Bronchial epithelial cell (primary cell): ENCODE measurements at regions not wholly inside any gene's neighbourhood (a gene's known extent, or its start where the extent isn't known, plus 50 kb on each side); places are given as distances from the start of the nearest gene placed in this dataset.

Experiments
- DNase-seq: peaks from one replicate; pipeline ENCODE4 v3.0.0-alpha.2; 2010; ENCODE audit warnings: low read depth
- FAIRE-seq: peaks from 2 replicates; lab custom pipeline; 2011; peaks lifted over from hg19 to GRCh38; lab: Jason Lieb, UNC
- H3K27me3 ChIP-seq: 2 replicates; pipeline ENCODE4 v1.5.1; 2011; ENCODE audit warnings: low read length; ENCODE audit not compliant: control insufficient read depth, insufficient read depth
- H3K36me3 ChIP-seq: 2 replicates; pipeline ENCODE4 v1.5.1; 2011; ENCODE audit warnings: low read length; ENCODE audit not compliant: control insufficient read depth, insufficient read depth
- H3K4me3 ChIP-seq: 2 replicates; pipeline ENCODE4 v1.5.1; 2011; ENCODE audit warnings: mild to moderate bottlenecking, low read depth, low read length, control low read depth
- CTCF ChIP-seq: IDR thresholded peaks from 2 replicates; pipeline ENCODE4 v1.5.1; 2011; ENCODE audit warnings: mild to moderate bottlenecking, moderate library complexity, low read length, control low read depth, inconsistent platforms; ENCODE audit not compliant: insufficient read depth, severe bottlenecking

GRCh38 chr1:164932580-164932979, 373.6 kb downstream of the PBX1 start:
- DNase-seq (no peak), FAIRE-seq (no peak)
- no peak for TF ChIP-seq CTCF
- Histone ChIP-seq H3K4me3 (no peak overlapping the region), H3K36me3 (no peaks in the 10 kb centered on the region), H3K27me3 (no peaks in the 10 kb centered on the region)

GRCh38 chr1:164930833-164931232, 371.8 kb downstream of the PBX1 start:
- no peak overlapping the region for H3K4me3 ChIP-seq
- H3K36me3 ChIP-seq, result no peaks in the 10 kb centered on the region
- no peak for TF ChIP-seq CTCF
- DNase-seq, result no peak
- no peaks in the 10 kb centered on the region for H3K27me3 ChIP-seq
- FAIRE-seq, result no peak

- no peak for TF ChIP-seq CTCF
- Histone ChIP-seq H3K36me3 (no peaks in the 10 kb centered on the region), H3K4me3 (no peak overlapping the region), H3K27me3 (no peaks in the 10 kb centered on the region)
- no peak for FAIRE-seq
- no peak for DNase-seq
Measured at GRCh38 chr1:164930241-164930640, 371.3 kb downstream of the PBX1 start.

GRCh38 chr1:164928232-164928812, 369.3 kb downstream of the PBX1 start:
- no peak for FAIRE-seq
- Histone ChIP-seq H3K27me3 (no peaks in the 10 kb centered on the region), H3K4me3 (no peak overlapping the region), H3K36me3 (no peaks in the 10 kb centered on the region)
- no peak for TF ChIP-seq CTCF
- DNase-seq, result no peak

GRCh38 chr1:164926107-164926506, 367.1 kb downstream of the PBX1 start:
- Histone ChIP-seq H3K36me3 (no peaks in the 10 kb centered on the region), H3K4me3 (no peak overlapping the region), H3K27me3 (no peaks in the 10 kb centered on the region)
- DNase-seq (no peak), FAIRE-seq (no peak)
- no peak for TF ChIP-seq CTCF

- Histone ChIP-seq H3K4me3 (no peak overlapping the region), H3K36me3 (no peaks in the 10 kb centered on the region), H3K27me3 (no peaks in the 10 kb centered on the region)
- no peak for TF ChIP-seq CTCF
- FAIRE-seq, result no peak
- no peak for DNase-seq
Measured at GRCh38 chr1:164922585-164922984, 363.6 kb downstream of the PBX1 start.
